HepG2 (cell line): ENCODE measurements at regions not wholly inside any gene's neighbourhood (a gene's known extent, or its start where the extent isn't known, plus 50 kb on each side); places are given as distances from the start of the nearest gene placed in this dataset.

Experiments used
- ATAC-seq: fragments of 200-7000 bp; cut with Tn5 transposase; 3 replicates; pipeline ENCODE4 v1.9.1; 2020; ENCODE audit warnings: mild to moderate bottlenecking, moderate library complexity
- BruUV-seq: library from RNA; stranded (reverse); fragments of 400-500 nt; replicated peaks from 2 replicates; lab custom pipeline; 2021; lab: Mats Ljungman, UMichigan
- CTCF ChIA-PET: fragments of 300-600 bp; formaldehyde crosslinking; extraction: SDS; loops from one replicate; lab custom pipeline; 2021; ENCODE audit warnings: low total read pairs, inconsistent platforms, low intra/inter-chr PET ratio; lab: Yijun Ruan, JAX
- POLR2A ChIA-PET: fragments of 350-600 bp; sonication (Branson Sonifier 250); formaldehyde crosslinking; loops from one replicate; lab custom pipeline; 2020; ENCODE audit warnings: antibody characterized with exemption, inconsistent platforms; lab: Yijun Ruan, JAX
- DNase-seq: peaks from one replicate; pipeline ENCODE4 v3.0.0-alpha.2; 2015; ENCODE audit warnings: low spot score
- FAIRE-seq: peaks from 3 replicates; lab custom pipeline; 2011; peaks lifted over from hg19 to GRCh38; lab: Jason Lieb, UNC
- H2AFZ ChIP-seq: one replicate; pipeline ENCODE4 v1.6.1; 2011; ENCODE audit warnings: low read length, inconsistent platforms
- H3K27ac ChIP-seq: fragments of 300-600 bp; 3 replicates; pipeline ENCODE4 v1.8.0; 2011; ENCODE audit warnings: mixed run types, mild to moderate bottlenecking, mixed read lengths, low read length, inconsistent platforms; ENCODE audit not compliant: insufficient read depth; ENCODE audit errors: extremely low read length
- H3K27me3 ChIP-seq, 2 experiments: fragments of 200-600 bp in 1 of 2; 2 replicates in 1 of 2; 3 replicates in 1 of 2; pipeline versions ENCODE4 v1.6.0 to v1.8.0; 2011; ENCODE audit warnings: low read length in 2 of 2, mild to moderate bottlenecking in 2 of 2, moderate library complexity in 2 of 2, inconsistent platforms in 1 of 2; ENCODE audit not compliant: insufficient read depth in 2 of 2, control insufficient read depth in 1 of 2
- H3K36me3 ChIP-seq, 2 experiments: fragments of 200-600 bp in 1 of 2; replicated peaks in 1 of 2; 2 replicates in 1 of 2; 3 replicates in 1 of 2; pipeline versions ENCODE4 v1.5.1 to v1.8.0; 2011; ENCODE audit warnings: low read length in 2 of 2, inconsistent platforms in 1 of 2; ENCODE audit not compliant: insufficient read depth in 2 of 2, control insufficient read depth in 1 of 2
- H3K4me1 ChIP-seq: 2 replicates; pipeline ENCODE4 v1.5.1; 2012; ENCODE audit warnings: low read length, inconsistent platforms; ENCODE audit not compliant: insufficient read depth
- H3K4me2 ChIP-seq: 2 replicates; pipeline ENCODE4 v1.6.0; 2011; ENCODE audit warnings: low read depth, low read length, inconsistent platforms
- H3K4me3 ChIP-seq, 3 experiments: fragments of 200-600 bp in 1 of 3; sonication (generic), shearing (Covaris generic) in 1 of 3; replicated peaks in 1 of 3; 2 replicates each; pipeline ENCODE4 v1.5.1; 2011 to 2016; ENCODE audit warnings: low read length in 3 of 3, inconsistent platforms in 2 of 3, low read depth in 2 of 3, mild to moderate bottlenecking in 2 of 3, control low read depth in 1 of 3, mixed read lengths in 1 of 3; ENCODE audit not compliant: insufficient read depth in 1 of 3
- H3K79me2 ChIP-seq: one replicate; pipeline ENCODE4 v1.6.1; 2011; ENCODE audit warnings: low read length, inconsistent platforms; ENCODE audit not compliant: insufficient read depth
- H3K9ac ChIP-seq: 2 replicates; pipeline ENCODE4 v1.6.0; 2011; ENCODE audit warnings: mild to moderate bottlenecking, low read depth, low read length, inconsistent platforms; ENCODE audit not compliant: insufficient read depth
- H3K9me3 ChIP-seq: 2 replicates; pipeline ENCODE4 v1.5.1; 2012; ENCODE audit warnings: mild to moderate bottlenecking, low read length
- H4K20me1 ChIP-seq: 2 replicates; pipeline ENCODE4 v1.6.0; 2011; ENCODE audit warnings: inconsistent platforms, mild to moderate bottlenecking, low read length, moderate library complexity; ENCODE audit not compliant: insufficient read depth
- CBX2 ChIP-seq, 2 experiments: fragments of 200-600 bp in 1 of 2; sonication (generic); formaldehyde crosslinking in 1 of 2; IDR thresholded peaks; 2 replicates each; pipeline versions ENCODE4 v1.7.0 to v1.8.1; 2018 to 2022; ENCODE audit warnings: low read depth in 2 of 2, low read length in 1 of 2, mild to moderate bottlenecking in 1 of 2, missing genetic modification reagents in 1 of 2
- HDAC1 ChIP-seq: sonication (generic); formaldehyde crosslinking; IDR thresholded peaks from 2 replicates; pipeline ENCODE4 v1.5.1; 2020; ENCODE audit warnings: mild to moderate bottlenecking, missing genetic modification reagents
- KLF6 ChIP-seq: IDR thresholded peaks from 2 replicates; pipeline ENCODE4 v1.8.0; 2016; ENCODE audit warnings: missing biosample characterization, missing genetic modification reagents
- MYNN ChIP-seq: sonication (generic); formaldehyde crosslinking; IDR thresholded peaks from 2 replicates; pipeline ENCODE4 v1.4.0; 2020; ENCODE audit warnings: mild to moderate bottlenecking, low read depth, missing genetic modification reagents
- NFIB ChIP-seq: sonication (generic); formaldehyde crosslinking; IDR thresholded peaks from 2 replicates; pipeline ENCODE4 v1.9.0; 2021; ENCODE audit warnings: missing genetic modification reagents, mild to moderate bottlenecking, borderline replicate concordance
- SRSF9 ChIP-seq: fragments of 200-400 bp; formaldehyde crosslinking; IDR thresholded peaks from 2 replicates; pipeline ENCODE4 v1.6.1; 2018; ENCODE audit warnings: borderline replicate concordance, mild to moderate bottlenecking, low read depth, low read length; ENCODE audit not compliant: insufficient read depth, poor library complexity, severe bottlenecking
- TP53 ChIP-seq: sonication (generic); formaldehyde crosslinking; conservative IDR thresholded peaks from 2 replicates; pipeline ENCODE4 v1.4.0; 2020; ENCODE audit warnings: missing genetic modification reagents
- ZNF17 ChIP-seq: sonication (generic); formaldehyde crosslinking; IDR thresholded peaks from 2 replicates; pipeline ENCODE4 v1.5.0; 2020; ENCODE audit warnings: mild to moderate bottlenecking, missing genetic modification reagents
- ZNF296 ChIP-seq: sonication (generic); formaldehyde crosslinking; conservative IDR thresholded peaks from 2 replicates; pipeline ENCODE4 v1.5.0; 2020; ENCODE audit warnings: mild to moderate bottlenecking, missing genetic modification reagents
- ZNF317 ChIP-seq: sonication (generic); formaldehyde crosslinking; IDR thresholded peaks from 2 replicates; pipeline ENCODE4 v1.5.0; 2020; ENCODE audit warnings: mild to moderate bottlenecking, missing genetic modification reagents
- ZNF530 ChIP-seq: sonication (generic); formaldehyde crosslinking; IDR thresholded peaks from 2 replicates; pipeline ENCODE4 v1.5.0; 2020; ENCODE audit warnings: low read depth, mild to moderate bottlenecking, missing genetic modification reagents
- ZNF552 ChIP-seq: sonication (generic); formaldehyde crosslinking; IDR thresholded peaks from 2 replicates; pipeline ENCODE4 v1.9.0; 2022; ENCODE audit warnings: missing genetic modification reagents, mild to moderate bottlenecking, borderline replicate concordance
- ZNF572 ChIP-seq: sonication (generic); formaldehyde crosslinking; IDR thresholded peaks from 2 replicates; pipeline ENCODE4 v1.5.1; 2020; ENCODE audit warnings: mild to moderate bottlenecking, missing genetic modification reagents
- WGBS: methylation state at CpG from one replicate; pipeline ENCODE4 v1.1.6; 2017; ENCODE audit warnings: low lambda C conversion rate; 5-methylcytosine and 5-hydroxymethylcytosine counted together
- in situ Hi-C: cut with HindIII; loops from 2 replicates; pipeline ENCODE4 v1.10.0; 2017; ENCODE audit warnings: low pct_unique_long_range_greater_than_20kb; ENCODE audit not compliant: extremely low pct_ligation_motif_present
- intact Hi-C: fragments of 100-400 bp; cut with micrococcal nuclease; formaldehyde crosslinking; loops from one replicate; pipeline ENCODE4 v1.10.0; 2022; ENCODE audit not compliant: unreplicated experiment
- TF ChIP-seq, protein P1 (sequence below): sonication (generic); formaldehyde crosslinking; IDR thresholded peaks from 2 replicates; pipeline ENCODE4 v1.5.0; 2020; ENCODE audit warnings: missing genetic modification reagents
- TF ChIP-seq, protein P2 (sequence below): sonication (generic); formaldehyde crosslinking; IDR thresholded peaks from 2 replicates; pipeline ENCODE4 v1.4.0; 2020; ENCODE audit warnings: missing genetic modification reagents

DNA sequence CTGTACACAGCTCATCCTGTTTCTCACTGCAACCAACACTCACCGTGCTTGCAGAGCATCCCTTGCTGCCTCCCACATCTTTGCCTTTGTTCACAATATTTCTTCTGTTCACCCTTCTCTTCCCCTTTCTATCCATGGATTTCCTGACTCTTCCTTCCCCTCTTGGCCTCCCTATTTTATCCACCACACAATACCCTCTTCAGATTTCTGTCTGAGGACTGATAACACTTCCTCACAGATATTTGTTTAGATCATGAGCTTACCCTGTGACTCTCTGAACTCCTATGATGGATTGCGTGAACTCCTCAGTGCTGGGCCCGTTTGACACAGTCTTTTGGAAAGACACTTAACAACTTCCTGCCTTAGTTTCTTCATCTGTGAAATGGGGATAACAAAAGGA, 62.8 kb upstream of the GPR158 start:
- in situ Hi-C loops: loop anchor here (10.0 kb wide), 1 partner anchor 113 kb away; no protein-coding TSS in a partner anchor
- no peak for FAIRE-seq

More for the DNA sequence above, 62.8 kb upstream of the GPR158 start:
- no peaks in the 10 kb centered on the region for H3K36me3 ChIP-seq
- intact Hi-C loops: no loop called here
- ChIA-PET POLR2A (no interaction called here), CTCF (interaction anchor here (2.2 kb wide), 1 partner anchor 115 kb away, joined by 12 read pairs; no protein-coding TSS in a partner anchor)
- DNase-seq (no peak), ATAC-seq (no peak)
- BruUV-seq: no TSS peak
- no peak overlapping the region for H3K4me2 ChIP-seq
- H3K9ac ChIP-seq: no peak overlapping the region
- H3K4me3 ChIP-seq: no peak overlapping the region
- H3K79me2 ChIP-seq: no peaks in the 10 kb centered on the region
- WGBS: 0% methylated on average over 3 of the region's 3 CpGs
- H2AFZ ChIP-seq: no peak overlapping the region
- H3K4me1 ChIP-seq: peaks cover 11% of the 10 kb centered on the region
- TF ChIP-seq CBX2 (IDR thresholded peaks at IDR 0.05; ENCODE audit: low read depth, low read length): no peak
- TF ChIP-seq CBX2 (CRISPR knock-in tag; IDR thresholded peaks at IDR 0.05; ENCODE audit: low read depth): no peak
- no peak for TF ChIP-seq ZNF530 (CRISPR knock-in tag)
- TF ChIP-seq NFIB: no peak
- TF ChIP-seq ZNF317 (CRISPR knock-in tag): no peak
- TF ChIP-seq, protein P1, sequence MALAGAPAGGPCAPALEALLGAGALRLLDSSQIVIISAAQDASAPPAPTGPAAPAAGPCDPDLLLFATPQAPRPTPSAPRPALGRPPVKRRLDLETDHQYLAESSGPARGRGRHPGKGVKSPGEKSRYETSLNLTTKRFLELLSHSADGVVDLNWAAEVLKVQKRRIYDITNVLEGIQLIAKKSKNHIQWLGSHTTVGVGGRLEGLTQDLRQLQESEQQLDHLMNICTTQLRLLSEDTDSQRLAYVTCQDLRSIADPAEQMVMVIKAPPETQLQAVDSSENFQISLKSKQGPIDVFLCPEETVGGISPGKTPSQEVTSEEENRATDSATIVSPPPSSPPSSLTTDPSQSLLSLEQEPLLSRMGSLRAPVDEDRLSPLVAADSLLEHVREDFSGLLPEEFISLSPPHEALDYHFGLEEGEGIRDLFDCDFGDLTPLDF (CRISPR knock-in tag): no peak
- TF ChIP-seq MYNN (CRISPR knock-in tag): no peak
- TF ChIP-seq ZNF296 (CRISPR knock-in tag): no peak
- no peak for TF ChIP-seq TP53 (CRISPR knock-in tag)
- TF ChIP-seq SRSF9: no peak
- TF ChIP-seq, protein P2, sequence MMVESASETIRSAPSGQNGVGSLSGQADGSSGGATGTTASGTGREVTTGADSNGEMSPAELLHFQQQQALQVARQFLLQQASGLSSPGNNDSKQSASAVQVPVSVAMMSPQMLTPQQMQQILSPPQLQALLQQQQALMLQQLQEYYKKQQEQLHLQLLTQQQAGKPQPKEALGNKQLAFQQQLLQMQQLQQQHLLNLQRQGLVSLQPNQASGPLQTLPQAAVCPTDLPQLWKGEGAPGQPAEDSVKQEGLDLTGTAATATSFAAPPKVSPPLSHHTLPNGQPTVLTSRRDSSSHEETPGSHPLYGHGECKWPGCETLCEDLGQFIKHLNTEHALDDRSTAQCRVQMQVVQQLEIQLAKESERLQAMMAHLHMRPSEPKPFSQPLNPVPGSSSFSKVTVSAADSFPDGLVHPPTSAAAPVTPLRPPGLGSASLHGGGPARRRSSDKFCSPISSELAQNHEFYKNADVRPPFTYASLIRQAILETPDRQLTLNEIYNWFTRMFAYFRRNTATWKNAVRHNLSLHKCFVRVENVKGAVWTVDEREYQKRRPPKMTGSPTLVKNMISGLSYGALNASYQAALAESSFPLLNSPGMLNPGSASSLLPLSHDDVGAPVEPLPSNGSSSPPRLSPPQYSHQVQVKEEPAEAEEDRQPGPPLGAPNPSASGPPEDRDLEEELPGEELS (CRISPR knock-in tag): no peak
- TF ChIP-seq HDAC1 (CRISPR knock-in tag): no peak
- TF ChIP-seq ZNF17 (CRISPR knock-in tag): no peak
- TF ChIP-seq ZNF572: no peak
- no peak for TF ChIP-seq ZNF552 (CRISPR knock-in tag)
- no peak for TF ChIP-seq KLF6 (CRISPR knock-in tag)
- no peaks in the 10 kb centered on the region for H3K9me3 ChIP-seq
- H3K27ac ChIP-seq: no peak overlapping the region
- no peaks in the 10 kb centered on the region for H4K20me1 ChIP-seq
- no peaks in the 10 kb centered on the region for H3K27me3 ChIP-seq
